ENCODE measurements at regions not wholly inside any gene's neighbourhood (a gene's known extent, or its start where the extent isn't known, plus 50 kb on each side); places are given as distances from the start of the nearest gene placed in this dataset.

GRCh38 chr12:29990971-29991370, 207.2 kb upstream of the TMTC1 start:
- no peak overlapping the region for H3K4me3 ChIP-seq (ENCODE audit: control insufficient read depth in 2 of 3, extremely low read depth in 1 of 3, insufficient read depth in 2 of 3, low read depth in 1 of 3, low read length in 3 of 3)
- H3K4me2 ChIP-seq (ENCODE audit: control insufficient read depth, extremely low read depth, insufficient read depth, low read depth, low read length) = no peak overlapping the region
- no peak overlapping the region for H2AFZ ChIP-seq (ENCODE audit: control insufficient read depth, low read length)
- no peaks in the 10 kb centered on the region for H3K9me3 ChIP-seq (ENCODE audit: control insufficient read depth, low read depth, low read length)
- H3K79me2 ChIP-seq (ENCODE audit: control insufficient read depth, insufficient read depth, low read length) = no peaks in the 10 kb centered on the region
- no peaks in the 10 kb centered on the region for H3K27me3 ChIP-seq (ENCODE audit: control insufficient read depth, extremely low read depth, insufficient read depth, low read length)
- H3K9ac ChIP-seq (ENCODE audit: control insufficient read depth, extremely low read depth, insufficient read depth, low read length) = no peak overlapping the region
- dilution Hi-C loops (cut with MboI; ENCODE audit: extremely low pct_ligation_motif_present, low sequenced_read_pairs) = no loop called here
- H3K36me3 ChIP-seq (ENCODE audit: control insufficient read depth in 2 of 2, extremely low read depth in 1 of 2, insufficient read depth in 2 of 2, low read length in 2 of 2) = no peaks in the 10 kb centered on the region
- no peaks in the 10 kb centered on the region for H4K20me1 ChIP-seq (ENCODE audit: control insufficient read depth, extremely low read depth, insufficient read depth, low read length)
- no peak overlapping the region for H3K27ac ChIP-seq (ENCODE audit: control insufficient read depth, insufficient read depth, low read length)
- no peaks in the 10 kb centered on the region for H3K4me1 ChIP-seq (ENCODE audit: control insufficient read depth, extremely low read depth, insufficient read depth, low read length)
- TF ChIP-seq CTCF (optimal IDR thresholded peaks at IDR 0.05 in 1 of 3, IDR thresholded peaks at IDR 0.05 in 1 of 3, conservative IDR thresholded peaks at IDR 0.05 in 1 of 3; ENCODE audit: extremely low read depth in 1 of 3, insufficient read depth in 2 of 3, low read length in 3 of 3) (no peak), EZH2 (IDR thresholded peaks at IDR 0.05; ENCODE audit: low read length) (no peak)
- FAIRE-seq (no peak), DNase-seq (ENCODE audit: low read depth, low spot score) (no peak)
- no peaks in the 10 kb centered on the region for H3K9me1 ChIP-seq (ENCODE audit: control insufficient read depth, extremely low read depth, insufficient read depth, low read length)

GRCh38 chr12:29983851-29984250, 200.1 kb upstream of the TMTC1 start:
- no peak for FAIRE-seq
- Histone ChIP-seq H3K9me1 (ENCODE audit: control insufficient read depth, extremely low read depth, insufficient read depth, low read length) (no peaks in the 10 kb centered on the region), H3K4me3 (ENCODE audit: control insufficient read depth in 2 of 3, extremely low read depth in 1 of 3, insufficient read depth in 2 of 3, low read depth in 1 of 3, low read length in 3 of 3) (no peak overlapping the region)

More at GRCh38 chr12:29983851-29984250, 200.1 kb upstream of the TMTC1 start:
- no peak overlapping the region for H3K27ac ChIP-seq (ENCODE audit: control insufficient read depth, insufficient read depth, low read length)
- H3K27me3 ChIP-seq (ENCODE audit: control insufficient read depth, extremely low read depth, insufficient read depth, low read length) = no peaks in the 10 kb centered on the region
- no peak for TF ChIP-seq EZH2 (IDR thresholded peaks at IDR 0.05; ENCODE audit: low read length)
- TF ChIP-seq CTCF (optimal IDR thresholded peaks at IDR 0.05 in 1 of 3, IDR thresholded peaks at IDR 0.05 in 1 of 3, conservative IDR thresholded peaks at IDR 0.05 in 1 of 3; ENCODE audit: extremely low read depth in 1 of 3, insufficient read depth in 2 of 3, low read length in 3 of 3) = no peak
- dilution Hi-C loops (cut with MboI; ENCODE audit: extremely low pct_ligation_motif_present, low sequenced_read_pairs) = no loop called here
- H3K9ac ChIP-seq (ENCODE audit: control insufficient read depth, extremely low read depth, insufficient read depth, low read length) = no peak overlapping the region
- no peaks in the 10 kb centered on the region for H3K79me2 ChIP-seq (ENCODE audit: control insufficient read depth, insufficient read depth, low read length)
- no peaks in the 10 kb centered on the region for H3K9me3 ChIP-seq (ENCODE audit: control insufficient read depth, low read depth, low read length)
- H4K20me1 ChIP-seq (ENCODE audit: control insufficient read depth, extremely low read depth, insufficient read depth, low read length) = no peaks in the 10 kb centered on the region
- H3K4me1 ChIP-seq (ENCODE audit: control insufficient read depth, extremely low read depth, insufficient read depth, low read length) = no peaks in the 10 kb centered on the region
- no peak overlapping the region for H3K4me2 ChIP-seq (ENCODE audit: control insufficient read depth, extremely low read depth, insufficient read depth, low read depth, low read length)
- no peak overlapping the region for H2AFZ ChIP-seq (ENCODE audit: control insufficient read depth, low read length)
- no peaks in the 10 kb centered on the region for H3K36me3 ChIP-seq (ENCODE audit: control insufficient read depth in 2 of 2, extremely low read depth in 1 of 2, insufficient read depth in 2 of 2, low read length in 2 of 2)
- no peak for DNase-seq (ENCODE audit: low read depth, low spot score)

Measured in keratinocyte (primary cell).